ENCODE measurements at regions not wholly inside any gene's neighbourhood (a gene's known extent, or its start where the extent isn't known, plus 50 kb on each side); places are given as distances from the start of the nearest gene placed in this dataset.
A peak's percentile ranks its signal among the peaks of the same experiment; 100 is the strongest.

- Histone ChIP-seq H3K27me3 (ENCODE audit: control insufficient read depth, insufficient read depth, low read length) (no peaks in the 10 kb centered on the region), H3K36me3 (ENCODE audit: insufficient read depth, low read length) (no peaks in the 10 kb centered on the region), H3K9ac (ENCODE audit: low read depth, low read length) (peak overlapping the region; percentile 25), H3K9me3 (replicated peaks; ENCODE audit: low read length) (no peaks in the 10 kb centered on the region), H3K4me3 (ENCODE audit: low read length) (no peak overlapping the region), H3K4me1 (ENCODE audit: control insufficient read depth, insufficient read depth, low read length) (peaks cover 76% of the 10 kb centered on the region), H3K4me2 (ENCODE audit: low read length) (peak overlapping the region; percentile 5)
Observed at GRCh38 chr5:96256795-96257470, 176.1 kb downstream of the PCSK1 start.

- Histone ChIP-seq H3K9ac (ENCODE audit: low read depth, low read length) (peak overlapping the region; percentile 86), H3K4me2 (ENCODE audit: low read length) (peak overlapping the region; percentile 55), H3K4me1 (ENCODE audit: control insufficient read depth, insufficient read depth, low read length) (peaks cover 69% of the 10 kb centered on the region), H3K9me3 (replicated peaks; ENCODE audit: low read length) (no peaks in the 10 kb centered on the region), H3K27me3 (ENCODE audit: control insufficient read depth, insufficient read depth, low read length) (no peaks in the 10 kb centered on the region), H3K4me3 (ENCODE audit: low read length) (peak overlapping the region; percentile 18), H3K36me3 (ENCODE audit: insufficient read depth, low read length) (no peaks in the 10 kb centered on the region)
Observed at GRCh38 chr5:96254980-96255691, 177.9 kb downstream of the PCSK1 start.

GRCh38 chr5:96253140-96253539 is 179.9 kb downstream of the PCSK1 start:
- Histone ChIP-seq H3K4me3 (ENCODE audit: low read length) (no peak overlapping the region), H3K4me1 (ENCODE audit: control insufficient read depth, insufficient read depth, low read length) (peaks cover 50% of the 10 kb centered on the region), H3K4me2 (ENCODE audit: low read length) (no peak overlapping the region), H3K27me3 (ENCODE audit: control insufficient read depth, insufficient read depth, low read length) (no peaks in the 10 kb centered on the region), H3K9me3 (replicated peaks; ENCODE audit: low read length) (no peaks in the 10 kb centered on the region), H3K36me3 (ENCODE audit: insufficient read depth, low read length) (no peaks in the 10 kb centered on the region), H3K9ac (ENCODE audit: low read depth, low read length) (no peak overlapping the region)

- peaks cover 50% of the 10 kb centered on the region for H3K4me1 ChIP-seq (ENCODE audit: control insufficient read depth, insufficient read depth, low read length)
- H3K27me3 ChIP-seq (ENCODE audit: control insufficient read depth, insufficient read depth, low read length), result no peaks in the 10 kb centered on the region
Observed at GRCh38 chr5:96252596-96252995, 180.5 kb downstream of the PCSK1 start.

GRCh38 chr5:96250782-96251181 is 182.3 kb downstream of the PCSK1 start:
- Histone ChIP-seq H3K4me3 (ENCODE audit: low read length) (no peak overlapping the region), H3K36me3 (ENCODE audit: insufficient read depth, low read length) (no peaks in the 10 kb centered on the region), H3K4me1 (ENCODE audit: control insufficient read depth, insufficient read depth, low read length) (peaks cover 48% of the 10 kb centered on the region), H3K9ac (ENCODE audit: low read depth, low read length) (no peak overlapping the region), H3K27me3 (ENCODE audit: control insufficient read depth, insufficient read depth, low read length) (no peaks in the 10 kb centered on the region), H3K9me3 (replicated peaks; ENCODE audit: low read length) (no peaks in the 10 kb centered on the region), H3K4me2 (ENCODE audit: low read length) (no peak overlapping the region)

More at GRCh38 chr5:96252596-96252995, 180.5 kb downstream of the PCSK1 start:
- no peak overlapping the region for H3K4me3 ChIP-seq (ENCODE audit: low read length)
- no peak overlapping the region for H3K9ac ChIP-seq (ENCODE audit: low read depth, low read length)
- no peaks in the 10 kb centered on the region for H3K9me3 ChIP-seq (replicated peaks; ENCODE audit: low read length)
- no peaks in the 10 kb centered on the region for H3K36me3 ChIP-seq (ENCODE audit: insufficient read depth, low read length)
- H3K4me2 ChIP-seq (ENCODE audit: low read length), result no peak overlapping the region

- Histone ChIP-seq H3K36me3 (ENCODE audit: insufficient read depth, low read length) (no peaks in the 10 kb centered on the region), H3K4me1 (ENCODE audit: control insufficient read depth, insufficient read depth, low read length) (peaks cover 54% of the 10 kb centered on the region), H3K9me3 (replicated peaks; ENCODE audit: low read length) (no peaks in the 10 kb centered on the region), H3K27me3 (ENCODE audit: control insufficient read depth, insufficient read depth, low read length) (no peaks in the 10 kb centered on the region), H3K4me2 (ENCODE audit: low read length) (no peak overlapping the region), H3K9ac (ENCODE audit: low read depth, low read length) (no peak overlapping the region), H3K4me3 (ENCODE audit: low read length) (no peak overlapping the region)
Observed at GRCh38 chr5:96248131-96248530, 184.9 kb downstream of the PCSK1 start.

- H3K4me3 ChIP-seq (ENCODE audit: low read length), result no peak overlapping the region
- no peaks in the 10 kb centered on the region for H3K9me3 ChIP-seq (replicated peaks; ENCODE audit: low read length)
- no peak overlapping the region for H3K4me2 ChIP-seq (ENCODE audit: low read length)
- H3K27me3 ChIP-seq (ENCODE audit: control insufficient read depth, insufficient read depth, low read length), result no peaks in the 10 kb centered on the region
- no peaks in the 10 kb centered on the region for H3K36me3 ChIP-seq (ENCODE audit: insufficient read depth, low read length)
- H3K4me1 ChIP-seq (ENCODE audit: control insufficient read depth, insufficient read depth, low read length), result peaks cover 54% of the 10 kb centered on the region
- peak overlapping the region; percentile 19 for H3K9ac ChIP-seq (ENCODE audit: low read depth, low read length)
Observed at GRCh38 chr5:96247708-96248107, 185.3 kb downstream of the PCSK1 start.

- Histone ChIP-seq H3K27me3 (ENCODE audit: control insufficient read depth, insufficient read depth, low read length) (no peaks in the 10 kb centered on the region), H3K4me1 (ENCODE audit: control insufficient read depth, insufficient read depth, low read length) (peaks cover 56% of the 10 kb centered on the region), H3K9me3 (replicated peaks; ENCODE audit: low read length) (no peaks in the 10 kb centered on the region), H3K36me3 (ENCODE audit: insufficient read depth, low read length) (no peaks in the 10 kb centered on the region), H3K4me2 (ENCODE audit: low read length) (no peak overlapping the region), H3K9ac (ENCODE audit: low read depth, low read length) (peak overlapping the region; percentile 19), H3K4me3 (ENCODE audit: low read length) (no peak overlapping the region)
Observed at GRCh38 chr5:96247097-96247701, 185.8 kb downstream of the PCSK1 start.

- H3K9ac ChIP-seq (ENCODE audit: low read depth, low read length), result peak overlapping the region; percentile 68
- H3K9me3 ChIP-seq (replicated peaks; ENCODE audit: low read length), result no peaks in the 10 kb centered on the region
- peaks cover 57% of the 10 kb centered on the region for H3K4me1 ChIP-seq (ENCODE audit: control insufficient read depth, insufficient read depth, low read length)
- no peaks in the 10 kb centered on the region for H3K36me3 ChIP-seq (ENCODE audit: insufficient read depth, low read length)
- H3K4me2 ChIP-seq (ENCODE audit: low read length), result no peak overlapping the region
- H3K4me3 ChIP-seq (ENCODE audit: low read length), result no peak overlapping the region
- no peaks in the 10 kb centered on the region for H3K27me3 ChIP-seq (ENCODE audit: control insufficient read depth, insufficient read depth, low read length)
Observed at GRCh38 chr5:96245140-96246091, 187.6 kb downstream of the PCSK1 start.

- Histone ChIP-seq H3K36me3 (ENCODE audit: insufficient read depth, low read length) (no peaks in the 10 kb centered on the region), H3K9ac (ENCODE audit: low read depth, low read length) (peak overlapping the region; percentile 68), H3K4me2 (ENCODE audit: low read length) (no peak overlapping the region), H3K9me3 (replicated peaks; ENCODE audit: low read length) (no peaks in the 10 kb centered on the region), H3K4me3 (ENCODE audit: low read length) (no peak overlapping the region), H3K27me3 (ENCODE audit: control insufficient read depth, insufficient read depth, low read length) (no peaks in the 10 kb centered on the region), H3K4me1 (ENCODE audit: control insufficient read depth, insufficient read depth, low read length) (peaks cover 57% of the 10 kb centered on the region)
Observed at GRCh38 chr5:96244696-96245095, 188.4 kb downstream of the PCSK1 start.

- Histone ChIP-seq H3K4me1 (ENCODE audit: control insufficient read depth, insufficient read depth, low read length) (peaks cover 57% of the 10 kb centered on the region), H3K9me3 (replicated peaks; ENCODE audit: low read length) (no peaks in the 10 kb centered on the region), H3K4me3 (ENCODE audit: low read length) (no peak overlapping the region), H3K9ac (ENCODE audit: low read depth, low read length) (peak overlapping the region; percentile 68), H3K4me2 (ENCODE audit: low read length) (peak overlapping the region; percentile 48), H3K27me3 (ENCODE audit: control insufficient read depth, insufficient read depth, low read length) (no peaks in the 10 kb centered on the region), H3K36me3 (ENCODE audit: insufficient read depth, low read length) (no peaks in the 10 kb centered on the region)
Observed at GRCh38 chr5:96243862-96244261, 189.2 kb downstream of the PCSK1 start.
